Colonic mucosa (tissue), 4 donors: ENCODE measurements at regions not wholly inside any gene's neighbourhood (a gene's known extent, or its start where the extent isn't known, plus 50 kb on each side); places are given as distances from the start of the nearest gene placed in this dataset.
"Not testable (repeated sequence)": the region's sequence is repeated elsewhere in the genome, so short reads cannot be mapped to it uniquely, and the experiment has no call there.

Source experiments
- DNase-seq: peaks from one replicate; pipeline ENCODE4 v3.0.0-alpha.2; 2020
- H3K27ac ChIP-seq: fragments of 200-600 bp; one replicate; pipeline ENCODE4 v1.8.0; 2021
- H3K27me3 ChIP-seq: fragments of 200-600 bp; one replicate; pipeline ENCODE4 v1.8.0; 2021
- H3K36me3 ChIP-seq: fragments of 200-600 bp; one replicate; pipeline ENCODE4 v1.8.0; 2021
- H3K4me1 ChIP-seq: fragments of 200-600 bp; one replicate; pipeline ENCODE4 v1.8.0; 2021; ENCODE audit warnings: mild to moderate bottlenecking
- H3K4me3 ChIP-seq: fragments of 200-600 bp; one replicate; pipeline ENCODE4 v1.8.0; 2021
- H3K9ac ChIP-seq, 2 donors: one replicate each; pipeline ENCODE4 v1.7.0; 2013; ENCODE audit warnings: control low read depth in 2 of 2, low read depth in 2 of 2, low read length in 2 of 2
- H3K9me3 ChIP-seq: fragments of 200-600 bp; one replicate; pipeline ENCODE4 v1.8.0; 2021
- CTCF ChIP-seq: fragments of 200-600 bp; IDR thresholded peaks from one replicate; pipeline ENCODE4 v1.8.0; 2022; ENCODE audit warnings: antibody characterized with exemption, mild to moderate bottlenecking
- intact Hi-C: fragments of 100-400 bp; cut with DNase I; formaldehyde crosslinking; loops from one replicate; pipeline ENCODE4 v1.14.1; 2022
- donor health status: healthy.
- donor health status: DM: no; HTN: no; CAD: no.
- donor health status: DM: no; HTN: no; CAD: no.

GRCh38 chr3:72067721-72068120 lies 282.8 kb upstream of the PROK2 start:
- Histone ChIP-seq H3K4me1 (no peaks in the 10 kb centered on the region), H3K4me3 (no peak overlapping the region), H3K27ac (no peak overlapping the region), H3K9ac (no peak overlapping the region), H3K9me3 (no peaks in the 10 kb centered on the region), H3K27me3 (no peaks in the 10 kb centered on the region), H3K36me3 (no peaks in the 10 kb centered on the region)
- no peak for DNase-seq
- no peak for TF ChIP-seq CTCF
- intact Hi-C loops: no loop called here

- H3K36me3 ChIP-seq: no peaks in the 10 kb centered on the region
- no peak for TF ChIP-seq CTCF
- H3K4me3 ChIP-seq: no peak overlapping the region
- intact Hi-C loops: no loop called here
- no peaks in the 10 kb centered on the region for H3K27me3 ChIP-seq
- H3K9ac ChIP-seq: no peak overlapping the region
- no peaks in the 10 kb centered on the region for H3K4me1 ChIP-seq
- H3K9me3 ChIP-seq: no peaks in the 10 kb centered on the region
- DNase-seq: no peak
- H3K27ac ChIP-seq: no peak overlapping the region
Observed at GRCh38 chr3:72065872-72066641, 281.1 kb upstream of the PROK2 start.

GRCh38 chr3:72065236-72065635 lies 280.3 kb upstream of the PROK2 start:
- Histone ChIP-seq H3K36me3 (no peaks in the 10 kb centered on the region), H3K4me3 (no peak overlapping the region), H3K27ac (no peak overlapping the region), H3K27me3 (no peaks in the 10 kb centered on the region), H3K4me1 (no peaks in the 10 kb centered on the region), H3K9me3 (no peaks in the 10 kb centered on the region), H3K9ac (no peak overlapping the region)
- intact Hi-C loops: no loop called here
- no peak for DNase-seq
- no peak for TF ChIP-seq CTCF

GRCh38 chr3:72064727-72065126 lies 279.8 kb upstream of the PROK2 start:
- DNase-seq, H3K9me3 ChIP-seq, H3K4me3 ChIP-seq, H3K9ac ChIP-seq, H3K4me1 ChIP-seq, intact Hi-C loops, H3K36me3 ChIP-seq, H3K27ac ChIP-seq, H3K27me3 ChIP-seq: not testable (repeated sequence)

- Histone ChIP-seq H3K27me3 (no peaks in the 10 kb centered on the region), H3K9ac (no peak overlapping the region), H3K4me1 (no peaks in the 10 kb centered on the region), H3K9me3 (no peaks in the 10 kb centered on the region), H3K4me3 (no peak overlapping the region), H3K27ac (no peak overlapping the region), H3K36me3 (no peaks in the 10 kb centered on the region)
- no peak for DNase-seq
- no peak for TF ChIP-seq CTCF
- intact Hi-C loops: no loop called here
Observed at GRCh38 chr3:72062017-72062416, 277.1 kb upstream of the PROK2 start.

GRCh38 chr3:72060447-72061034 lies 275.6 kb upstream of the PROK2 start:
- Histone ChIP-seq H3K9me3 (no peaks in the 10 kb centered on the region), H3K27ac (no peak overlapping the region), H3K36me3 (no peaks in the 10 kb centered on the region), H3K9ac (no peak overlapping the region), H3K27me3 (no peaks in the 10 kb centered on the region), H3K4me3 (no peak overlapping the region), H3K4me1 (no peaks in the 10 kb centered on the region)
- intact Hi-C loops: no loop called here
- TF ChIP-seq CTCF: no peak
- no peak for DNase-seq
